ENCODE measurements at regions not wholly inside any gene's neighbourhood (a gene's known extent, or its start where the extent isn't known, plus 50 kb on each side); places are given as distances from the start of the nearest gene placed in this dataset.
"Not testable (repeated sequence)": the region's sequence is repeated elsewhere in the genome, so short reads cannot be mapped to it uniquely, and the experiment has no call there.

GRCh38 chr5:66234241-66234640 lies 90.1 kb downstream of the SREK1 start:
- no peak for DNase-seq

- no peak for DNase-seq
These were observed 94.3 kb downstream of the SREK1 start for GRCh38 chr5:66238435-66238834.

GRCh38 chr5:66239034-66239433 lies 94.9 kb downstream of the SREK1 start:
- peak in 1 of 2 experiments; percentile 29 for DNase-seq

- DNase-seq: no peak
These were observed 97.2 kb downstream of the SREK1 start for GRCh38 chr5:66241136-66241825.

GRCh38 chr5:66242050-66242715 lies 98.1 kb downstream of the SREK1 start:
- no peak for DNase-seq

GRCh38 chr5:66246608-66247007 lies 102.5 kb downstream of the SREK1 start:
- no peak for DNase-seq

- no peak for DNase-seq
These were observed 103.3 kb downstream of the SREK1 start for GRCh38 chr5:66247176-66247960.

GRCh38 chr5:66248874-66249273 lies 104.8 kb downstream of the SREK1 start:
- no peak for DNase-seq

GRCh38 chr5:66249920-66250319 lies 105.8 kb downstream of the SREK1 start:
- no peak for DNase-seq

- peak in 1 of 2 experiments; percentile 46 for DNase-seq
These were observed 108.7 kb downstream of the SREK1 start for GRCh38 chr5:66252849-66253248.

GRCh38 chr5:66255714-66256113 lies 111.6 kb downstream of the SREK1 start:
- DNase-seq: no peak

GRCh38 chr5:66273121-66273520 lies 129.0 kb downstream of the SREK1 start:
- no peak for DNase-seq

GRCh38 chr5:66276986-66277385 lies 132.9 kb downstream of the SREK1 start:
- no peak for DNase-seq

- DNase-seq: no peak
These were observed 133.9 kb downstream of the SREK1 start for GRCh38 chr5:66277981-66278380.

GRCh38 chr5:66281294-66281693 lies 137.2 kb downstream of the SREK1 start:
- DNase-seq: no peak

- DNase-seq: no peak
These were observed 140.7 kb downstream of the SREK1 start for GRCh38 chr5:66284588-66285342.

GRCh38 chr5:66285343-66285922 lies 141.3 kb downstream of the SREK1 start:
- no peak for DNase-seq

- no peak for DNase-seq
These were observed 147.7 kb downstream of the SREK1 start for GRCh38 chr5:66291771-66292170.

GRCh38 chr5:66293851-66294250 lies 149.8 kb downstream of the SREK1 start:
- DNase-seq: not testable (repeated sequence)

GRCh38 chr5:66299463-66299862 lies 155.4 kb downstream of the SREK1 start:
- DNase-seq: no peak

GRCh38 chr5:66302344-66302743 lies 158.2 kb downstream of the SREK1 start:
- DNase-seq: no peak

GRCh38 chr5:66306105-66306843 lies 162.2 kb downstream of the SREK1 start:
- peak; percentile 42 to 77 for DNase-seq
